OCI-LY7 (cell line): ENCODE measurements at regions not wholly inside any gene's neighbourhood (a gene's known extent, or its start where the extent isn't known, plus 50 kb on each side); places are given as distances from the start of the nearest gene placed in this dataset.
"Not testable (repeated sequence)": the region's sequence is repeated elsewhere in the genome, so short reads cannot be mapped to it uniquely, and the experiment has no call there.

Source experiments
- BruUV-seq: library from RNA; stranded (reverse); fragments of 400-500 nt; replicated peaks from 2 replicates; lab custom pipeline; 2021; lab: Mats Ljungman, UMichigan
- CTCF ChIA-PET: fragments of 300-600 bp; sonication (Branson Sonifier 250); formaldehyde crosslinking; loops from one replicate; lab custom pipeline; 2022; ENCODE audit warnings: antibody characterized with exemption; ENCODE audit not compliant: unreplicated experiment; lab: Charles Lee
- POLR2A ChIA-PET: fragments of 300-600 bp; sonication (Branson Sonifier 250); formaldehyde crosslinking; loops from one replicate; lab custom pipeline; 2022; ENCODE audit warnings: antibody characterized with exemption; lab: Charles Lee
- DNase-seq: peaks from one replicate; pipeline ENCODE4 v3.0.0-alpha.2; 2015; ENCODE audit warnings: low spot score
- H2AFZ ChIP-seq: fragments of 200-600 bp; sonication (generic), shearing (Covaris generic); 2 replicates; pipeline ENCODE4 v1.6.1; 2014; ENCODE audit warnings: mild to moderate bottlenecking, antibody characterized with exemption, low read length, moderate library complexity
- H3K27ac ChIP-seq: fragments of 200-600 bp; sonication (generic); 2 replicates; pipeline ENCODE4 v1.5.1; 2014; ENCODE audit warnings: mixed run types, low read depth, mild to moderate bottlenecking, moderate library complexity, low read length, inconsistent platforms; ENCODE audit not compliant: poor library complexity, severe bottlenecking
- H3K36me3 ChIP-seq: fragments of 200-600 bp; sonication (generic); 2 replicates; pipeline ENCODE4 v1.6.1; 2014; ENCODE audit warnings: mild to moderate bottlenecking, antibody characterized with exemption, low read length, moderate library complexity, mixed read lengths; ENCODE audit not compliant: insufficient read depth
- H3K4me1 ChIP-seq: fragments of 200-600 bp; sonication (generic); 2 replicates; pipeline ENCODE4 v1.5.1; 2014; ENCODE audit warnings: mild to moderate bottlenecking, low read length; ENCODE audit not compliant: insufficient read depth, poor library complexity, severe bottlenecking
- H3K4me2 ChIP-seq: fragments of 200-600 bp; sonication (generic); 2 replicates; pipeline ENCODE4 v1.6.1; 2014; ENCODE audit warnings: mild to moderate bottlenecking, low read length
- H3K4me3 ChIP-seq: fragments of 200-600 bp; sonication (generic); 2 replicates; pipeline ENCODE4 v1.5.1; 2014; ENCODE audit warnings: mild to moderate bottlenecking, low read depth, low read length; ENCODE audit not compliant: poor library complexity, severe bottlenecking
- H3K79me2 ChIP-seq: fragments of 200-600 bp; sonication (generic); 2 replicates; pipeline ENCODE4 v1.6.1; 2016; ENCODE audit warnings: low read depth, mild to moderate bottlenecking, low read length, moderate library complexity, mixed read lengths; ENCODE audit not compliant: insufficient read depth
- H3K9me2 ChIP-seq: fragments of 200-600 bp; sonication (generic); 2 replicates; pipeline ENCODE4 v1.6.1; 2016; ENCODE audit warnings: mild to moderate bottlenecking, low read length, mixed read lengths; ENCODE audit not compliant: insufficient read depth
- H3K9me3 ChIP-seq: fragments of 200-600 bp; sonication (generic); 2 replicates; pipeline ENCODE4 v1.6.1; 2014; ENCODE audit warnings: mild to moderate bottlenecking, mixed run types, low read length, mixed read lengths
- H4K20me1 ChIP-seq: fragments of 200-600 bp; sonication (generic); 2 replicates; pipeline ENCODE4 v1.6.1; 2014; ENCODE audit warnings: mild to moderate bottlenecking, antibody characterized with exemption, low read length, moderate library complexity, mixed read lengths; ENCODE audit not compliant: insufficient read depth
- CTCF ChIP-seq: fragments of 200-600 bp; sonication (generic); conservative IDR thresholded peaks from 2 replicates; pipeline ENCODE4 v1.5.1; 2014; ENCODE audit warnings: mild to moderate bottlenecking, antibody characterized with exemption, low read length, moderate library complexity, mixed read lengths
- EZH2phosphoT487 ChIP-seq: fragments of 200-600 bp; sonication (generic); IDR thresholded peaks from 2 replicates; pipeline ENCODE4 v1.6.1; 2018; ENCODE audit warnings: low read depth, borderline replicate concordance, mild to moderate bottlenecking, mixed run types, antibody characterized with exemption, low read length, moderate library complexity, mixed read lengths
- intact Hi-C: fragments of 100-400 bp; cut with micrococcal nuclease; formaldehyde crosslinking; loops from one replicate; pipeline ENCODE4 v1.10.0; 2022; ENCODE audit not compliant: unreplicated experiment

GRCh38 chr1:93757256-93758036 lies 75.8 kb upstream of the BCAR3 start:
- H3K79me2 ChIP-seq: no peaks in the 10 kb centered on the region
- peaks cover 2% of the 10 kb centered on the region for H3K4me1 ChIP-seq
- ChIA-PET POLR2A (no interaction called here), CTCF (no interaction called here)
- H3K27ac ChIP-seq: no peak overlapping the region
- H3K9me3 ChIP-seq: no peaks in the 10 kb centered on the region
- no TSS peak for BruUV-seq
- no peaks in the 10 kb centered on the region for H3K9me2 ChIP-seq
- DNase-seq: no peak
- H4K20me1 ChIP-seq: no peaks in the 10 kb centered on the region
- TF ChIP-seq CTCF (no peak), EZH2phosphoT487 (no peak)
- no peak overlapping the region for H2AFZ ChIP-seq
- no peaks in the 10 kb centered on the region for H3K36me3 ChIP-seq
- H3K4me3 ChIP-seq: no peak overlapping the region
- H3K4me2 ChIP-seq: no peak overlapping the region
- intact Hi-C loops: no loop called here

GRCh38 chr1:93756657-93757056 lies 75.0 kb upstream of the BCAR3 start:
- H3K9me3 ChIP-seq: no peaks in the 10 kb centered on the region
- no peak for DNase-seq
- CTCF ChIA-PET: no interaction called here
- BruUV-seq: no TSS peak
- no peak overlapping the region for H3K4me2 ChIP-seq
- no peaks in the 10 kb centered on the region for H3K79me2 ChIP-seq
- no peak overlapping the region for H3K27ac ChIP-seq
- POLR2A ChIA-PET: no interaction called here
- TF ChIP-seq EZH2phosphoT487: no peak
- TF ChIP-seq CTCF: no peak
- H3K9me2 ChIP-seq: no peaks in the 10 kb centered on the region
- peaks cover 10% of the 10 kb centered on the region for H3K4me1 ChIP-seq
- H4K20me1 ChIP-seq: no peaks in the 10 kb centered on the region
- no peak overlapping the region for H2AFZ ChIP-seq
- H3K4me3 ChIP-seq: no peak overlapping the region
- intact Hi-C loops: no loop called here
- no peaks in the 10 kb centered on the region for H3K36me3 ChIP-seq

- H3K4me3 ChIP-seq, H3K9me3 ChIP-seq, H3K36me3 ChIP-seq, CTCF ChIA-PET, H3K79me2 ChIP-seq, H4K20me1 ChIP-seq, H2AFZ ChIP-seq, H3K4me2 ChIP-seq, H3K27ac ChIP-seq, intact Hi-C loops, H3K9me2 ChIP-seq, BruUV-seq, DNase-seq: not testable (repeated sequence)
- POLR2A ChIA-PET: interaction anchor here (0.5 to 0.7 kb wide), 4 partner anchors 10 to 1288 kb away, joined by 3 to 6 read pairs (median 4); no protein-coding TSS in a partner anchor
- H3K4me1 ChIP-seq: peaks cover 23% of the 10 kb centered on the region
Observed at GRCh38 chr1:93755251-93755715, 73.6 kb upstream of the BCAR3 start.
